ENCODE measurements at regions not wholly inside any gene's neighbourhood (a gene's known extent, or its start where the extent isn't known, plus 50 kb on each side); places are given as distances from the start of the nearest gene placed in this dataset.
"Not testable (repeated sequence)": the region's sequence is repeated elsewhere in the genome, so short reads cannot be mapped to it uniquely, and the experiment has no call there.

DNA sequence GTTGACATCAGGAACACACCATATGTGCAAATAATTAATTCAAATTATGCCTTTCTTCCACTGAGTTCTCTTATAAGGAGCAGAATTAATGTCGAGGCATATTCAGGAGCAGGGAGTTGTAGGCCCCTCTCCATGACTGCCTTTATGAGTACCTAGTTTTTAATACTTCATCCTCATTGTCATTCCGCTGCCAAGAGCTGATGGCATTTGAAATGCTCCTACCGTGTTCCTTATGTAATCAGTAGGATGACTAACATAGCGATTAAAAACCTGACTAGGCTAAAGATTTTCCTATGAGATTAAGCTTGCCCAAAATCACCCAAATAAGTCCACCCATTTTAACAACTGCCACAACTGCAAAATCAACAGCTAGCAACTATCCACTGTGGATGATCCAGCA is 220.6 kb downstream of the DHX15 start:
- DNase-seq, result no peak

DNA sequence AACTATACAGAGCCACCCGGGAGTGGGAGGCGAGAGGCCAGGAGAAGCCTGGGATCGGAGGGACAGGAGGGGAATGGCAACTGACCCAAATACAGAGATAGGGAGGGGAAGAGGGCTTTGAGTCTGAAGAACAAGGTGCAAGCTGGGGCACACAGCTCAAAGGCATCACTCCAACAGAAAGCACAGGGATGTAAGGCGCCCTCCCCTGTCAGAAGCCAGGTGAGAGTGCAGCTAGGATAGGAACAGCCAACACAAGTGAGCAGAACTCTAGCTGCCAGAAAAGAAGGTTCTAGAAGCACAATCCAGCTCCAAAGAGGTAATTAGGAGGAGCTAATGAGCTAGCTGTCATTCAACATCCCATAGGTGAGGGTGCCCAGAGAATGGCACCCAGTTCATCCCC is 232.2 kb downstream of the DHX15 start:
- DNase-seq, result no peak

DNA sequence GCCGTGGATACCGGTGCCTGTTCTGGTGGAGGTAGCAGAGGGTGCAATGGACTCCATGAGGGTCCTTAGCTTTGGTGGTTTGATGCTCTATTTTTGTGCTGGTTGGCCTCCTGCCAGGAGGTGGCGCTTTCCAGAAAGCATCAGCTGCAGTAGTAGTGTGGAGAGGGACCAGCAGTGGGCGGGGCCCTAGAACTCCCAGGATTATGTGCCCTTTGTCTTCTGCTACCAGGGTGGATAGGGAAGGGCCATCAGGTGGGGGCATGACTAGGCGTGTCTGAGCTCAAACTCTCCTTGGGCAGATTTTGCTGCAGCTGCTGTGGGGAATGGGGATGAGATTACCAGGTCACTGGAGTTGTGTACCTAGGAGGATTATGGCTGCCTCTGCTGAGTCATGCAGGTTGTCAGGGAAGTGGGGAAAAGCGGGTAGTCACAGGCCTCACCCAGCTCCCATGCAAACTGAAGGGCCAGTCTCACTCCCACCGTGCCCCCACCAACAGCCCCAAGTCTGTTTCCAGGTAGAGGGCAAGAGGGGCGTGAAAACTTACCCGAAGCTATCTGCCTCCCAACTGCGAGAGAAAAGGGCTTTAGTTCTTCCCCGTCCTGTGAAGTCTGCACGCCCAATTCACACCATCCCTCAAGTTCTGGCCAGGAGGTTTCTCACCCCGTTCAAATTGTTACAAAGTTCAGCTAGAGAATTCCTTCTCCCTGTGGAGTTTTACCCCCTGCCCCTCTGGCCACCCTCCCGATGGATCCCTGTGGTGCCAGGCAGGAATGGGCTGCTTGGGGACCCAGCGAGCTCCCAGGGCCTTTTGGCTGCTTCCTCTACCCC is 235.0 kb downstream of the DHX15 start:
- not testable (repeated sequence) for DNase-seq

DNA sequence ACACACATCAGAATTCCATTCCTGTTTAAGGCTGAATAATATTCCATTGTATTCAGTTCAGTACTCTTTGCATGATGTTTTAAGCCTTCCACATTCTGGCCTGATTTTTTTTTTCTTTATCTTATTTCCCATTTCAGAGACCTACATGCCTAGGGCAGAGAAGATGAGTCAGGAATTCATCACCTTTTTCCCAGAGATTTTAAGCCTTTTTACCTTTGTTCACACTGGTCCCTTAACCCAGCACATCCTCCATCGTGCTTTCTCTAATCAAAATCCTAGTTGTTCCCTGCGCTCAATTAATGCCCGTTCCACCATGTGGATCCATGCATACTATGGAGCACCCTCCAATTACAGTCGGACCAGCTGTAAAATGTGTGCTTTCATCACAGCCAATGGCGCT is 245.1 kb downstream of the DHX15 start:
- no peak for DNase-seq

DNA sequence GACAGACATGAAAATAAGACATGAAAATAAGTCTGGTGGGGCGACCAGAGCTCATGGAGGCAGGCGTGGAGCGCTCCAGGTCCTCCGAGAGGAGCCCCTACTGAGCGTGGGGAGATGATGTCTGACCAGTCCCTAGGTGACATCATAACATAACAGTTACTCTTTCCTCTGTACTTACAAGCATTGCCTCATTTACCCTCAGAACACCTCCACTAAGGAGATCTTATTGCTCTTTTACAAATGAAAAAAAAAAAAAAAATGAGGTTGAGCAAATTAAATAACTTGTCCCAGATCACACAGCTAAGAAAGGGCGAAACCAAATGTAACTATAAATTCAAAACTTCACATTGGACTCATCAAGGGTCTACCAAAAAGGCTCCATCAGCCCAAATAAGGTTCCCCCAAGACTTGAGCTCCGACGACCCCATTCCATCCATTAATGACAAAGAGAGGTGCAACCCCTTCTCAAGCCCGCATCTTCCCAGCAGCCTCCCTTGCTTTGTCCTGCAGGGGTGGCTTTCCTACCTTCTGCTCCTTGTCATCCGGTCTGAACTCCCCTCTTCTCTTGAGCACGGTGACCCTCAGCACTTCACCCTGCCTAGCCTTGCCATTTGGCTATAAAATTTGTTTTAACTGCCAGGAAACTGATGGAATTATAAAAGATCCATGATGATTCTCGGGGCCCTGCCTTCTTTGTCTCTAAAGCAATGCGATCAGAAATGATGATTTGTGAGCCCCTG is 246.7 kb downstream of the DHX15 start:
- no peak for DNase-seq

DNA sequence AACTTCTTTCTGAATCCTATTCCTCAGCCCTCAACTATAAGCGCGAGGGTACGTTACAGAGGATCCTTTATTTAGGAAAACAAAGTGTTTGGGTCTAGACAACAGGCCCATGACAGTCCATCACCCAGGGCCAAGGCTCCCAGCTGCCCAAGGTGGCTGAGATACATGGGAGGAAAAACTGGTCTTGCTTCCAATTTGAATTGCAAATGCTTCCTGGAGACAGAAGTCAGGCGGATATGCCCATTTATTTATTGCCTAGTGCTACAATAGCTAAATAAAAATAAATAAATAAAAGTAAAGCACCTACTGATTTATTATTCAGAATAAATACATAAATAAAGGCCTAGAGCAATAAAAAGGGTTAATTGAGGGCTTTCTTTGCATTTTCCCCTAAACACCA is 248.7 kb downstream of the DHX15 start:
- no peak for DNase-seq

DNA sequence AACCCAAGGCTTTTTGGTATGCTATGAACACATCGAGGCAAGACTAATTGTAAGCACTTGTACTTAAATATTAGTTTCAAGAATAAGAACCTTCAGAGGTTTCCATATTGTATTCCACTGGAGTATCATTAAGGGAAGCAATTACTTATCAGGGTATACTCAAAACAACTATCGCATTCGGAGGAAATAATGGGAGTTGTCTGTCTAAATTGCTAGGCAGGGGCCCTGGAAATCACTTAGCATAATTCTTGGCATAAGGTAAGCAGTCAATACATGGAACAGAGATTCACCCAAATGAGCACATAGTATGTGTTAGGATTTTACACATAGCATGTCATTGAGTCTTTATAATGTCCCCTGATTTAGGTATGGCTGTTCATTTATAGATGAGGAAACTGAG is 249.4 kb downstream of the DHX15 start:
- DNase-seq, result no peak

DNA sequence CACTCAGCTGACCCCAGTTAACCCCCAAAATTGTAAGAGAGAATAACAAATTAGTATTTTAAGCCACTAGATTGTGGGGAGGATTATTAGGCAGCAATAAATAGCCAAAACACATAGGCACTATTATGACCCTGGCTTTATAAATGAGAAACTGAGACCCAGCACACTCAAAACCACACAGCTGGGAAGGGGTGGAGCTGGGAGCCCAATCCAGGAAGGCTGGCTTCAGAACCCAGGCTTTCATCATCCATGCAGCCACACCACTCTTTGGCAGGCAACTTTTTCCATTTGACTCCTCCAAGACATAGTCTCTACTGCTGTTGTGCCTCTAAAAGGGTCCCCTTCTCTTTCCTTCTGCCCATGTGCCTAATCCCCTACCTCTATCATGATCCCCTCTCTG is 253.8 kb downstream of the DHX15 start:
- no peak for DNase-seq

DNA sequence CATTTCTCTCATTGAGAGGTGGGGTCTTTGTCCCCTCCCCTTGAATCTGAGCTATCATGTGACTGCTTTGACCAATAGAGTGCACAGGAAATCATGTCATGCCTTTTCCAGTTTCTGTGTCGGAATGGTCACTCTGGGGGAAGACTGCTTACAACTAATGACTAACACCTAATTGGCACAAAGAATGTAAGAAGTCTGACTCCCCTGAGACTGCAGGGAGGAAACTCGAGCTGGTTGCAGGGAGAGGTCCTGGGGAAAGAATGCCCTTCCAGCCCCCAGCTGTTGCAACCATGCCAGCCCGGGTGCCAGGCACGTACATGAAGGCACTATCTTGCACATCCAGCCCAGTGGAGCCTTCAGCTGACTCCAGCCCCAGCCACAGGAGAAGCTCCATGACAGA is 254.2 kb downstream of the DHX15 start:
- DNase-seq, result no peak

DNA sequence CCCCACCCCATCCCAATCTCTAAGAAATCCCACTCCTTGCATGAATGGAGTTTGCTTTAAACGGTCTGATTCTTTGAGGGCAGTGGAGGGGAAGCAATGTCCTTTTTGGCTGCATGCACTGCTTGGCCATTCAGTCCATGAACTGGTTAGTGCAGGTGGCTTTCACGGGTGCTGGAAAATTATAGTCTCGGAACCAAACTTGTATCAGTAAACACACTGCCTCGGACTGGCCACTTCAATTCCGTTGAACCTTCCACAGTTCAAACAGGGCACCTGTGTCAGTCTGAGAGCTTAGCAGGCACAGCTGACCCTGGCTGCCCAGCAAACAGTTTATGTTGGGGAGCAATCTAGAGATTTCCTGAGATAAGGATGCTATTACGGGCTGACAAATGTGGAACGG is 255.6 kb downstream of the DHX15 start:
- DNase-seq, result no peak

DNA sequence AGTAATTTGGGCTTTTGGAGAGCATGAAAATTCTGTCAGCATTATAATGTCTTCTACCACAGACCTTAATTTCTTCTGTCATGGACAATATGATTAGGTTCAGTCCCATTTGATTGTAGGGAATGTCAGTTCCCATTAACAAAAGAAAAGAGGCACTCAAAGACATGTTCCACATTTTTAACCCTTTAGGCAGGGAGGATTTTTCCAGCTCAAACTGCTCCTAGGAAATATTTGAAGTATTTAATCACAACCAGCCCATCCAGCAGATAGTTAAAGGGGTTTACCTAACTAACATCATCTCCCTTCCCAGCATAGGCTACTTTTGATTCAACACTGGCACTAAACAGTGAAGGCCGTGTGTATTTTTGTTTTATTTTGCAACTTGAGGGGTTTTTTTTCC is 256.0 kb downstream of the DHX15 start:
- no peak for DNase-seq

DNA sequence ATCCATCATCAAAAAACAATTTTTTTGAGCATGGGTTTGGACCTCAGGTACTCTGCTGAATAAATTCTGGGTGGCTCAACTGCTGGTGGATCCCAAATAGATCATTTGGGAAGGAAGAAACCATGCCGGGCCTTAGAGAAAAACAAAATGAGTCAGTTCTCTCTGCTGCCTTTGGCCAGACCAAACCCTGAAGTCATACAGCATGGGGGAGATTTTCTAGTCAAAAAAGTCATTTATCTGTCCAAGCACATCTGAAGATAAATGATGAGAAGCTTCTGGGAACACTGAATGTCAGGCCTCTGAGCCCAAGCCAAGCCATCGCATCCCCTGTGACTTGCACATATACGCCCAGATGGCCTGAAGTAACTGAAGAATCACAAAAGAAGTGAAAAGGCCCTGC is 261.4 kb downstream of the DHX15 start:
- DNase-seq, result no peak

DNA sequence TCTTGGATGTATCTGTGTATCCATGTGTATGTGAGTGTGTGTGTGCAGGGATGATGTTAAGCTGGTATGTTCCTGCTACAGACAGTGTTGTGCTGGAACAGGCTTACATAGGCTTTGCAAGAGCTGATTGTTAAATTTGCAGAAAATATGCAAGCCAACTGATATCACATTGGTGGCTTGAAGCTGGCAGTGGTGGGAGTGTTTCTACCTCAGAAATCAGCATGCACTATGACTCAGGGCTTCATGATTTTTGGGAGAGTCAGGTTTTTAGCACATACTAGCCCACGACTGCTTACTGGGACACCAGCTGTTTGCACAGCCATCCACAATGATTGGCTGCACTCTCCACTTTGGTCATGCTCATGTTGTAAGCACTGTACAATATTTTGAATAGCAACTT is 261.8 kb downstream of the DHX15 start:
- DNase-seq, result no peak

DNA sequence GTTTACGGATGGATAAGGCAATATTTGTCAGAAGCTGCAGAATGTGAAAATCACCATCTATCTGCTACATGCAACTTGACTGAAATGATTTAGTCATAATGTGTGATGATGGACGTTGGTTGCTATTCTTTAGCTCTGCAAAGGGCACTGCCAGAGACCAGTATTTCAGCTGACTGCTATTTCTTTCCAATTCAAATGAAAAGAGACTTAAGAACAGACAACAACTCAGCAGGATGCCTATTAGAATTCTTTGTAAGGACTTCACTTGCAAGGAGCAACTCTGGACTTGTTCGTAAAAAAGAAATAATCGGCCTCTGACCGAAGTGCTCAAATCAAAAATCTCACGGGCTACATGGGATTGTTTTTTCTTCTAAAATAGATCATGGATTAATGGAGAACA is 262.7 kb downstream of the DHX15 start:
- no peak for DNase-seq

DNA sequence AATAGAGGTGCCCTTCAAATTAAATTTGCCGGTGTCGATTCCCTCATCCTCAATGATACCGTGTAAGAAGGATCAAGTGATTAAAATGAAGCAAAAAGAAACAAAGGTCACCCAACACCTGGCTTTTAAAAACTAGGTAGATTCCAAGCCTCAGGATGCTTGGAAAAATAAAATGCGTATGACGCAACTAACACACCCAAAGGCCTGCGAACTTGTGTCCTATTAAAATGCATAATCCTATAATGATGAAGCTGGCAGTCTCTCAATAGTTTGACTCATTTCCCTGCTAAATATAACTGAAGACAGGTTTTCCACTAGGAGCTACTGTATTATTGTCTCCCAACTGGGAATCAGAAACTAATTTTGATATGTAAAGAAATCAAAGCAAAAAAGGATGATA is 263.2 kb downstream of the DHX15 start:
- no peak for DNase-seq

DNA sequence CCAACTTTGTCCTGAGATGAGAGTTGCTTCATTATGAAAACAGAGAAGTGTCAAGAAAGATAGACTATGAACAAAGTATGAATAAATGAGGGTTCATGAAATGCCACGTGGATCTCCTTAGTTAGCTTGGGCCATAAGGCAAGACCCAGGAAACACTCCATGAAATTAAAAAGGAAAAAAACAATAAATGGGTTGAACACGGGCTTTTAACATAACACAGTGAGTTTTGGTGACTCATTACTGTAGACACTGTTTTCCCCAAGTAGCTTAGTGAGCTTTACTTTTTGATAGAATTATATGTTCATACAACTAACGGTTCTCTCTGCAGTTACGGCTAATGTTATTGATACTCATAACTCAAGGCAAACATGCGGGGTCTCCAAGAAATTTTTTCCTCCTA is 265.0 kb downstream of the DHX15 start:
- DNase-seq, result no peak

DNA sequence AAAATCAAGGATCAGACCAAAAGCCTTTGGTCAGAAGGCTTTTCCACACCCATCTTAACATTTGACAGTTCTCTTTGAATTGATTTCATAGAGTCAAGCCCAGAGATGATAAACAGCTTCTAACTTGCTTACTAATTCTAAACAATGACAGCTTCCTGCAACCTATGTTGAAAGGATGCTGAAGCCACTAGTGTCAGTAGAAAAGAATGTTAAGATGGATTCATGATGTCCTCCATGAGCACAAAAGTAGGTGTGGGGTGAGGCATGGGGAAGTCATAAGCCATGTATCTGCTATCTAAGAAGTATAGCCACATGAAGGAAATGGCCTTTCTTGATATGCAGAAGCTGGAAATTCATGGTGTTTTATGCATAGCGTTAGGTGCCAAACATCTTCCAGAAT is 269.3 kb downstream of the DHX15 start:
- no peak for DNase-seq

DNA sequence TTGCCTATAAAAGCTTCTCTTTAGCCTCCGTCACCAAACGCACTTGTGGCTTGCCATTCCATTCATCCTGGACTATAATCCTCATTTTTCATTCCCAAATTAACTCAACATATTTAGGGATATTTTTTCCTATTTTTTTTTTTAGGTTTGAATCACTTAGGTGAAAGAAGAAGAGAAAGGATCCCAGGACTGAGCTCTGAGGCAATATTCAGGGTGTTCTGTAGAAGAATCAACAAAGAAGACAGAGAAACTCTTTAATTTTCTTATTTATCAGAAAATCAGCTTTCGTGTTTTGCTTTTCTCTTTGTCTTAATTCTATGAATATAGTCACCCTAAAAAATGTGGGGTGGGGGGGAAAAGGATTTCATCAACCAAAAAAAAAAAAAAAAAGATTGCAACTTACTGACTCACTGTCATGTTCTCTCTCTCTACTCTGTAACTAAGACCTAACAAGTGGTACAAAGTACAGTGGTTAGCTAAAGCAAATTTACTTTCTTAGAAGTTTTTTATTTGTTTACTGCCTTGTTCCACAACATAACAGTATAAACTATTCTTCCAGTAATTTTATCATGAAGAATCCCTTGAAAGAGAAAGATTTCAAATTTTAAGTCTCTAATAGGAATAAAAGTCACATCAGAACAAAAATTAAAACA is 272.0 kb downstream of the DHX15 start:
- DNase-seq, result no peak

DNA sequence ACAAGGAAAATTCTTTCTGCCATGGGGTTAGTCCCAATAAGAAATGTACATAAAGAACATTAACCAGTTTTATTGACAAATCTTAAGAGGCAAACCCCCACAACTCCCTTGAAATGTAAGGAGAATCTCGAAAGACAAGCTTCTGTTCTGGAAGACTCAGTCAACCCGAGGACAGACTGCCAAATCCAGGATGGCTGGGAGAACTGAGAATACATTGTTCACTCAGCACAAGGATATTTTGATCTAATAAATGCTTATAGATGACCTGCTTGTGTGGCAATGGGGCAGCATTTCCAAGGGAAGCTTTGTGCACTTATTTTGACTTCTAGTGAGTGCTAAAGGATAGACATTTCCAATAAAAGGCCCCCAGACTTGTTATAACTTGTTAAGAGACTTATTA is 280.4 kb downstream of the DHX15 start:
- no peak for DNase-seq

DNA sequence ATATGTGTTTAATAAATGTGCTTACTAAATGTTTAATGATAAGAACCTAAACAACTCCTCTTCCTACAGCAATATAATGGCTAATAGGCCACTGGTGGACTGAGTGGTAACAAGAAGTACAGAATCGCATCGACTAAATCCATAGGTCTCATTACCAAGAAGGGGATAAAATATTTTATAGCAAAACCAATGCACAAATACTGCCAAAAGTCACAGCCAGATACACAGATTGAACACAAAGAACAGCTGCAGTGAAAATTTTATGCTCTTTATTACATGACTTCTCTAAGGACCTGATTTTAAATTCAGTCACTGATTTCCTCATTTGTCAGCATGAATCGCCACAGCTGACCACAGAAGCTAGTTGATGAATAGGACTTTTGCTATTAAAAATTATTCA is 285.4 kb downstream of the DHX15 start:
- DNase-seq, result no peak

DNA sequence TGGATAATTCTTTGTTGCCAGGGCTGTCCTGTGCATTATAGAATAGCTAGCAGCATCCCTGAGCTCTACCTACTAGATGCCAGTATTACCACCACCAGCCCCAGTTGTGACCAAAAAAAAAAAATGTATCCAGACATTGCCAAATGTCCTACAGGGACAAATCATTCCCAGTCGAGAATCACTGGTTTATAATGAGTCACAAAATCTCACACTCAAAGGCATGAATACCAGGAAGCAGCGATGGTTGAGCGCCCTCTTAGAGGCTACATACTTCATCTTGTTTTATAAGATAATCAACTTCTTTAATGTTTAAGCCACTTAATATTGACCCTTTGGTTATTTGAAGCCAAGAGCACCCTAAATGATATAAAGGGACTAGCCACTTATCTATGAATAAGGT is 297.3 kb downstream of the DHX15 start:
- no peak for DNase-seq

DNA sequence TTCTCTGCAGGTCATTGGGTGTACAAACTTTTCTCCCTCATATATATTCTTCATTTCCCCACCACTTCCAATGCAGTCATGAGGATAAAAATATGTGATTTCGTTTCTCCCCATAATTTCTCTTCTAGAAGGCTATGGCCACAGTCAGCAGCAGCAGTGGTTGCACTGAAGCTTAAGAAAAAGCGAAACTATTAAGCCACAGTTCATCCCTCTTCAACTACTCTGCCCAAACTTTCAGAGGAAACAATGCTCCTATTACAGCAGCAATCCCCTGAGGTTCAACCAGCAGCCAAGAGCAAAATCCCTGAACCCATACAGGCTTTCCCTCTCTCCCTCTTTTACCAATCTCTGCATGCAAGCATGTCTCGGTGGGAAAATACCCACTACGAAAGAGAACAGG is 298.6 kb downstream of the DHX15 start:
- DNase-seq, result no peak

DNA sequence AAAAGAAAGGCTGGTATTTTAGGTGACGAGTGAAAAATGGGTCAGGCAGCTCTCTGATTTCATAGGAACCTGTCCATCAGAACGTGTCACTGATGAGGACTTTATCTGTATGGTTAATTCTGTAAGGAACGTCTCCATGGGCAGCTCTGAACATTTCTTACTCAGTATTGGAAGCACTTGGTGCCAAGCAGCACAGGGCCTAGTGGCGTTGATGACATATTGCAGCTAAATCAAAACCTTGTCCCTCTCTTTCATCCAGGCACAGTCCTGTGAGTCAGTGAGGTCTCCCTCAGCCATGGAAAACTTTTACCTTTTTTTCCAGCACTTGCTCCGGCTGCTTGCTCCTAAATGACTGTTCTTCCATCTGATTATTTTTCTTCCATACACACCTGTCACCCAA is 301.9 kb downstream of the DHX15 start:
- DNase-seq, result no peak

DNA sequence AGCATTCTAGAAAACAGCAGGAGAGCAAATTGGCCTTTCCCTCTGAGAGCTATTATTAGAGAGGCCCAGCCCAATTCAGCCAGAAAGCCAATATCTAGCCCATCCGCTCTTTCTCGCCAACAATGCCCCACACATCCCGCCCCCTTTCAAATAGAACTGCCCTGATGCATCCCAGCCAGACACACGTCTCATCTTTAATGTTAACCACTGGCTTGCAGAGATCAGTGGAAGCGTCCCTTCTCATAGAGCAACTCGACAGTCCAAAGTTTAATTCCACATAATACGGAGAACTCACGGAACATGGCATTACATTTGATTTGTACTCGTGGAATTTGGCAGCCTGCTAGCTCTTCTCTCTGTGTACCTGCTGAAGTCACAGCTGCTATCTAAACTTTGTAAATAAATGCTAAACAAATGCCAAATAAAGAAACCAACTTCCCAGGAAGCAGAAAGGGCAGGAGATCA is 304.4 kb downstream of the DHX15 start:
- DNase-seq, result no peak

All from T-helper 9 cell (primary cell).